ENCODE measurements at regions not wholly inside any gene's neighbourhood (a gene's known extent, or its start where the extent isn't known, plus 50 kb on each side); places are given as distances from the start of the nearest gene placed in this dataset.

GRCh38 chr1:148354284-148354912, 128.7 kb downstream of the PPIAL4G start:
- WGBS, 5 donors = 15 to 40% (median 23%) methylated on average over 24 to 36 of the region's 36 CpGs
- intact Hi-C loops (cut with DNase I; ENCODE audit: low total_unique reads) = no loop called here
- TF ChIP-seq EP300 (IDR thresholded peaks at IDR 0.05) (no peak), POLR2AphosphoS5 (IDR thresholded peaks at IDR 0.05) (no peak), POLR2A (IDR thresholded peaks at IDR 0.05) (no peak), CTCF (IDR thresholded peaks at IDR 0.05) (no peak)
- H3K4me1 ChIP-seq = peaks cover 0 to 9% (median 5%) of the 10 kb centered on the region in 4 donors
- peaks cover 8 to 98% (median 41%) of the 10 kb centered on the region in 3 donors for H3K27me3 ChIP-seq
- DNase-seq = no peak
- no peak overlapping the region for H3K4me3 ChIP-seq
- H3K9me3 ChIP-seq = peaks cover 0 to 10% (median 0%) of the 10 kb centered on the region in 4 donors
- no peaks in the 10 kb centered on the region for H3K36me3 ChIP-seq
- H3K27ac ChIP-seq = no peak overlapping the region

- Histone ChIP-seq H3K36me3 (no peaks in the 10 kb centered on the region), H3K4me3 (no peak overlapping the region), H3K27me3 (peaks cover 8 to 94% (median 41%) of the 10 kb centered on the region in 3 donors), H3K4me1 (peaks cover 0 to 9% (median 5%) of the 10 kb centered on the region in 4 donors), H3K27ac (no peak overlapping the region), H3K9me3 (peaks cover 0 to 10% (median 0%) of the 10 kb centered on the region in 4 donors)
- 27 to 37% (median 29%) methylated on average over 30 to 31 of the region's 31 CpGs for WGBS, 5 donors
- intact Hi-C loops (cut with DNase I; ENCODE audit: low total_unique reads) = no loop called here
- no peak for DNase-seq
- no peak for TF ChIP-seq POLR2A (IDR thresholded peaks at IDR 0.05)
- TF ChIP-seq EP300 (IDR thresholded peaks at IDR 0.05) = no peak
- no peak for TF ChIP-seq CTCF (IDR thresholded peaks at IDR 0.05)
- no peak for TF ChIP-seq POLR2AphosphoS5 (IDR thresholded peaks at IDR 0.05)
These were observed 129.4 kb downstream of the PPIAL4G start for GRCh38 chr1:148353461-148354283.

DNA sequence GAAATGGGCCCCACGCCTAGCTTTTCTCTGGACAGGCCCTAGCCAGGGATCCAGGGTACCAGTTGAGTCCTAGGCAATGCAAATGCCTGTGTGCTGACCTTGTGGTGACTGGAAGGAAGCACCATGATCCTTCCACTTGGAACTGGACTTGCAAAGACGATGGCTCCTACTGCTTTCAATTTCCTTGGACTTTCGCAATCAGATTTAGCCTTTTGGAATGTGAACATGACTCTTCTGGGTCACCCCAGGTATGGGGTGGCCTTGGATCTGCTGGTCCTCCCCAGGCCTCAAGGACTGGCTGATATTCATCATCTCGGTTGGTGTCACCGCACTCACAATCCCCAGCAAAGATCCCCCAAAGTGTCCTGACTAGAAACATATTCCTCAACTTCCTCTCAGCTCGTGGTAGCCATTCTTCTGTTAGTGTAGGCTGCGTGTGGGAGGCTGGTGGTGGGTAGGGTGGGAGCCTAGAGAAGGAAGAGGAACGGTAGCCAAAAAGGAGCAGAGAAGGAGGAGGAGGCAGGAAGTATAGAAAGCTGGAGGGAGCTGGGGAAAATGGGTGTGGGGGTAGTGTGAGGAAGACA, 130.5 kb downstream of the PPIAL4G start:
- intact Hi-C loops (cut with DNase I; ENCODE audit: low total_unique reads) = no loop called here
- H3K36me3 ChIP-seq = no peaks in the 10 kb centered on the region
- no peak overlapping the region for H3K4me3 ChIP-seq
- DNase-seq = no peak
- WGBS, 5 donors = 62 to 75% (median 72%) methylated on average over 8 of the region's 8 CpGs
- TF ChIP-seq EP300 (IDR thresholded peaks at IDR 0.05) (no peak), POLR2AphosphoS5 (IDR thresholded peaks at IDR 0.05) (no peak), CTCF (IDR thresholded peaks at IDR 0.05) (no peak), POLR2A (IDR thresholded peaks at IDR 0.05) (no peak)
- peaks cover 0 to 9% (median 5%) of the 10 kb centered on the region in 4 donors for H3K4me1 ChIP-seq
- no peak overlapping the region for H3K27ac ChIP-seq
- peaks cover 8 to 93% (median 41%) of the 10 kb centered on the region in 3 donors for H3K27me3 ChIP-seq
- H3K9me3 ChIP-seq = peaks cover 0 to 10% (median 0%) of the 10 kb centered on the region in 4 donors

- Histone ChIP-seq H3K27ac (no peak overlapping the region), H3K4me3 (no peak overlapping the region), H3K36me3 (no peaks in the 10 kb centered on the region), H3K4me1 (no peaks in the 10 kb centered on the region), H3K9me3 (no peaks in the 10 kb centered on the region), H3K27me3 (peaks cover 0 to 63% (median 16%) of the 10 kb centered on the region in 3 donors)
- intact Hi-C loops (cut with DNase I; ENCODE audit: low total_unique reads) = no loop called here
- no peak for DNase-seq
- no peak for TF ChIP-seq EP300 (IDR thresholded peaks at IDR 0.05)
These were observed 135.3 kb downstream of the PPIAL4G start for GRCh38 chr1:148347781-148348180.
